HTR-8/SVneo (cell line): ENCODE measurements at regions not wholly inside any gene's neighbourhood (a gene's known extent, or its start where the extent isn't known, plus 50 kb on each side); places are given as distances from the start of the nearest gene placed in this dataset.

Source experiments
- DNase-seq: peaks from one replicate; pipeline ENCODE4 v3.0.0; 2011; ENCODE audit warnings: low spot score, mixed read lengths; ENCODE audit not compliant: insufficient read length
- FAIRE-seq: peaks from 2 replicates; lab custom pipeline; 2011; peaks lifted over from hg19 to GRCh38; lab: Jason Lieb, UNC

GRCh38 chr6:6771964-6772363 lies 183.4 kb downstream of the LY86 start:
- DNase-seq = no peak
- FAIRE-seq = no peak

GRCh38 chr6:6772751-6773150 lies 184.2 kb downstream of the LY86 start:
- DNase-seq = no peak
- no peak for FAIRE-seq

GRCh38 chr6:6775074-6775473 lies 186.6 kb downstream of the LY86 start:
- DNase-seq = no peak
- FAIRE-seq = no peak

GRCh38 chr6:6780231-6780630 lies 191.7 kb downstream of the LY86 start:
- DNase-seq = no peak
- FAIRE-seq = no peak

GRCh38 chr6:6781172-6781872 lies 192.8 kb downstream of the LY86 start:
- FAIRE-seq = no peak
- peak; percentile 32 for DNase-seq

- no peak for FAIRE-seq
Observed at GRCh38 chr6:6781873-6782227, 193.3 kb downstream of the LY86 start.

GRCh38 chr6:6783721-6784120 lies 195.2 kb downstream of the LY86 start:
- DNase-seq (no peak), FAIRE-seq (no peak)

More at GRCh38 chr6:6781873-6782227, 193.3 kb downstream of the LY86 start:
- DNase-seq = no peak

GRCh38 chr6:6784514-6785162 lies 196.1 kb downstream of the LY86 start:
- FAIRE-seq = no peak

GRCh38 chr6:6785163-6785521 lies 196.6 kb downstream of the LY86 start:
- FAIRE-seq = no peak
- no peak for DNase-seq

More at GRCh38 chr6:6784514-6785162, 196.1 kb downstream of the LY86 start:
- DNase-seq = no peak

- FAIRE-seq (no peak), DNase-seq (no peak)
Observed at GRCh38 chr6:6788394-6789032, 200.0 kb downstream of the LY86 start.

- no peak for FAIRE-seq
- DNase-seq = no peak
Observed at GRCh38 chr6:6790393-6790792, 201.9 kb downstream of the LY86 start.

- DNase-seq (no peak), FAIRE-seq (no peak)
Observed at GRCh38 chr6:6790891-6791290, 202.4 kb downstream of the LY86 start.

- FAIRE-seq (no peak), DNase-seq (no peak)
Observed at GRCh38 chr6:6793388-6794250, 205.1 kb downstream of the LY86 start.

GRCh38 chr6:6795393-6795792 lies 206.9 kb downstream of the LY86 start:
- DNase-seq (no peak), FAIRE-seq (no peak)

- FAIRE-seq = no peak
Observed at GRCh38 chr6:6796818-6797217, 208.3 kb downstream of the LY86 start.

GRCh38 chr6:6798448-6798860 lies 209.9 kb downstream of the LY86 start:
- DNase-seq = no peak

More at GRCh38 chr6:6796818-6797217, 208.3 kb downstream of the LY86 start:
- DNase-seq = no peak

GRCh38 chr6:6801005-6801335 lies 212.4 kb downstream of the LY86 start:
- no peak for DNase-seq
- no peak for FAIRE-seq

More at GRCh38 chr6:6798448-6798860, 209.9 kb downstream of the LY86 start:
- FAIRE-seq = no peak

GRCh38 chr6:6801635-6802218 lies 213.2 kb downstream of the LY86 start:
- no peak for DNase-seq
- no peak for FAIRE-seq

GRCh38 chr6:6803180-6803977 lies 214.9 kb downstream of the LY86 start:
- no peak for FAIRE-seq

More at GRCh38 chr6:6803180-6803977, 214.9 kb downstream of the LY86 start:
- no peak for DNase-seq
